Fibroblast of pulmonary artery (primary cell): ENCODE measurements at regions not wholly inside any gene's neighbourhood (a gene's known extent, or its start where the extent isn't known, plus 50 kb on each side); places are given as distances from the start of the nearest gene placed in this dataset.

Experiments used
- DNase-seq: peaks from one replicate; pipeline ENCODE4 v3.0.0-alpha.2; 2010; ENCODE audit warnings: low read depth
- H3K4me3 ChIP-seq: replicated peaks from 2 replicates; pipeline ENCODE4 v1.5.1; 2011; ENCODE audit warnings: low read depth, mild to moderate bottlenecking, control low read depth, low read length, moderate library complexity
- TF ChIP-seq, protein P1 (sequence below): IDR thresholded peaks from 2 replicates; pipeline ENCODE4 v1.5.1; 2011; ENCODE audit warnings: mild to moderate bottlenecking, control low read depth, low read length, inconsistent platforms; ENCODE audit errors: missing control alignments

DNA sequence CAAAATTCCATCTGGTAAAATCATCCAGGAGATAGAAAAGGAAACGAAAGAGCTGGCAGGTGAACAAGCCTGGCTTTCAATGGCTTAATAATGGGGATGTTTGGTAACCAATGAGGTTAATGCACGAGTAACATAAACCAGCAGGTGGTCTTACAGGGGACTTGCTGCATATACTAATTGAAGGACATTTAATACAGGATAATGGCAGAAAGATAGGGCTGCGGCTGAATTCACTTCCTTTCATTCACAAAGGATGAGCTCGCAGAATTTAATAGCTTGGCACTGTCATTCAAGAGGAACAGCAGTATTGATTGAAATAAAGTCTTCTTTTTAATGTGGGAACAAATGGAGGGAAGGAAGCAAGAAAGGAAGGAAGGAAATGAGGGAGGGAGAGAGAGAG lies 156.3 kb upstream of the RAI2 start:
- DNase-seq, result no peak

DNA sequence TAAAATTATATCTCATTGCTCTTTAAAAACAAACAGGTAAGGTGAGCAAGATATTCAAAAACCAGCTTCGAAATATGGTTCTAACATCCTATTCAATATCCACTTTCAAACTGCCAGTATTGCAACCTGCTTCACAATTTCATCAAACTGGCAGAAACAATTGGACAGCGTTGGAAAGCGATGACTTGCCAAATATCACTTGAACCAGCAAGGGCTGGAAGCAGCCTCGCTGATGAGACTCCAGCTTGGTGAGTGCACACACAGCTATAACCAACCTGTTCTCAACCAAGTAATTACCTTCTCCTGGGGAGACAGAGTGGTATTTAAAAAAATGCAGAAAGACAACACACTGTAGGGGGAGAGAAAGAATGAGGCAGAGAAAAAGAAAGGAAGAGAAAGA lies 155.8 kb upstream of the RAI2 start:
- TF ChIP-seq, protein P1, sequence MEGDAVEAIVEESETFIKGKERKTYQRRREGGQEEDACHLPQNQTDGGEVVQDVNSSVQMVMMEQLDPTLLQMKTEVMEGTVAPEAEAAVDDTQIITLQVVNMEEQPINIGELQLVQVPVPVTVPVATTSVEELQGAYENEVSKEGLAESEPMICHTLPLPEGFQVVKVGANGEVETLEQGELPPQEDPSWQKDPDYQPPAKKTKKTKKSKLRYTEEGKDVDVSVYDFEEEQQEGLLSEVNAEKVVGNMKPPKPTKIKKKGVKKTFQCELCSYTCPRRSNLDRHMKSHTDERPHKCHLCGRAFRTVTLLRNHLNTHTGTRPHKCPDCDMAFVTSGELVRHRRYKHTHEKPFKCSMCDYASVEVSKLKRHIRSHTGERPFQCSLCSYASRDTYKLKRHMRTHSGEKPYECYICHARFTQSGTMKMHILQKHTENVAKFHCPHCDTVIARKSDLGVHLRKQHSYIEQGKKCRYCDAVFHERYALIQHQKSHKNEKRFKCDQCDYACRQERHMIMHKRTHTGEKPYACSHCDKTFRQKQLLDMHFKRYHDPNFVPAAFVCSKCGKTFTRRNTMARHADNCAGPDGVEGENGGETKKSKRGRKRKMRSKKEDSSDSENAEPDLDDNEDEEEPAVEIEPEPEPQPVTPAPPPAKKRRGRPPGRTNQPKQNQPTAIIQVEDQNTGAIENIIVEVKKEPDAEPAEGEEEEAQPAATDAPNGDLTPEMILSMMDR, result no peak
- DNase-seq, result no peak
- no peak overlapping the region for H3K4me3 ChIP-seq

More for the DNA sequence above, 156.3 kb upstream of the RAI2 start:
- TF ChIP-seq, protein P1, result no peak
- no peak overlapping the region for H3K4me3 ChIP-seq

DNA sequence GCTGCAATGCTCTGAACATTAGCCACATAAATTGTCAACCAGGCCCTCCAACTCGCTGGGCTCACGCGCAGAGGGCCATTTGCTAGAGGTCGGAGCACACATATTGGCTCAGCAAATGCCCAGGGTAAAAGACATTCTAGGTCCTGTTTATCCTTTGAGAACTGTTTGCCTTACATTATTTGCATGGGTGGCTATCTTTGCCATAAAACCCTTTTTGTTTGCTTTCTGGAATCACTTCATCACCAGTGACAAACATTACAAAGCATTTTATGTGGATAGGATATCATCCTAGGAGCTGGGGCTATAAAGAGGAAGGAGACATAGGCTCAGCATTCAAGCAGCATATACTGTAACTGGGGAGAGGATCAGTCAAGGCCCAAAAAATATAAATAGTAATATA lies 149.2 kb upstream of the RAI2 start:
- no peak for DNase-seq
- no peak overlapping the region for H3K4me3 ChIP-seq
- TF ChIP-seq, protein P1, result no peak

DNA sequence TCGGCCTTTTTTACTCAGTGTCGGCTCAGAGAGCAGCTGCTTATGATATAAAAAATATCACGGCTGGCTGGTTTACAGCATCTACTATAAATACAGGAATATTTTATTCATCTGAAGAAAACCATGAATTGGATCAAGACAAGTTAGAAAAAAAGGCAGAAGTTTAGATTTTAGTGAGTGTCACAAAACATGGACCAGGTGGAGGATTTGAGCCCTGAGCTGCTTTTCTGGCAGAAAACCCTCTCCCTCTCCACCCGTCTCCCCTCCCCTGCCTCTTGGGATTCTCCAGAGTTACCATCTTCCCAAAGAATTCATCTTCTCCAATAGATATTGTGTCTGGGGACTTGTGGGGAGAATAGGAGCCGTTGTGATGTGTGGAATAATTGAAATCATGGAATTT lies 142.8 kb upstream of the RAI2 start:
- TF ChIP-seq, protein P1, result no peak
- DNase-seq, result no peak
- H3K4me3 ChIP-seq, result no peak overlapping the region

DNA sequence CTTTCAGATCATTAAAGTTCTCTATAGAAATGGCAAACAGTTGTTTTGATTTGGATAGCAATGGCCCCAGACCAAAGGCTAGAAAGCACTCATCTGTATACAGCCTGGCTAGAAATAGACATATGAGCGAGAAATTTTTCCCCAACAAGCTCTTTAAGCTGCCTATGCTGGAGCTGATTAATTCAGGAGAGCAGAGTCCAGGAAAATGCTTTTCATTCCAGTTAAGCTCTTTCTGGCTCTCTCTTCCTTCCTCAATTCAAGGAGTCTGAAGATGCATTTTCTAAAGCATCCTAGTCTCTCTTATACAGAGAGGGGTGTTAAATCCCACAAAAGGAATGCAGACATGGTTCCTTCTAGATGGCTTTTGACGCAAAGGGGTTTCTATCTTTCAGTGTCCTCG lies 141.7 kb upstream of the RAI2 start:
- H3K4me3 ChIP-seq, result no peak overlapping the region
- TF ChIP-seq, protein P1, result no peak
- no peak for DNase-seq

DNA sequence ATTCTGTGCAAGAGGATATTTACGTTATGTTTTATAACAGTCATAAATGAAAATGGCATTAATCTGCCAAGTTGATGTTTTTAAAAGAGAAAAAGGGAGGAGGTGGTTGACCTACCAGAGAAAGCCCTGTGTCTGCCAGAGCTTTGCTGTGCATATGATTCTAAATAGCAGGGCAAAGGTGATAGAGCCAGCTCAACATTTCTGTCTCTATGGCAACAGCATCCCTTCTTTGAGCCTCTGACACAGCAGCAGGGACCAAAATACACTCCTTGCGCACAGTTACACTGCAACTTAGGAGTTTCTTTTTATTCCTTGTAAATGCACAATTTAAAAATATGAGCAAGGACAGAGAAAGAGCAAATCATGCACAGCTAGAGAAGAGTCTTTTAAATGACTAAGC lies 133.3 kb upstream of the RAI2 start:
- H3K4me3 ChIP-seq, result no peak overlapping the region
- TF ChIP-seq, protein P1, result no peak
- DNase-seq, result no peak

DNA sequence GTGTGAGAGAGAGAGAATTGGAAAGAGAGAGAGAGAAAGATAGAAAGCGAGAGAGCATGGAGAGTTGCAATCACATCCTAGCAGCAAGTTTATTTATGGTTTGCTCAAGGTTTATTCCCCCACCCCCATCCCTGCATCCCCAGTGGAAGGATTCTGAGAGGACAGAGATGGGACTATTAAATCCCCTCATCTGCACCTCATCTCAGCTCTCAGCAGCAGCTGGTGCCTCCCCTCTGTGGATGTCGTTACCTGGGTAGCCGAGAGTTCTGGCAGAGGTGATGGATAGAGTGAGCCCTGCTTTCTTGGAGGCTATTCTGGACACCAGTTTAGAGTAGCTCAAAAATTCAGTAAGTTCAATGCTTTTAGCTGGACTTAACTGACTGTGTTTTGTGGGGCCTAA lies 132.0 kb upstream of the RAI2 start:
- no peak overlapping the region for H3K4me3 ChIP-seq
- no peak for DNase-seq
- TF ChIP-seq, protein P1, result no peak
